Sigmoid colon (tissue), 4 donors: ENCODE measurements at regions not wholly inside any gene's neighbourhood (a gene's known extent, or its start where the extent isn't known, plus 50 kb on each side); places are given as distances from the start of the nearest gene placed in this dataset.

ENCODE experiments used
- EP300 ChIP-seq, 4 donors: sonication (generic); formaldehyde crosslinking; IDR thresholded peaks; one replicate each; pipeline ENCODE4 v1.6.1; 2017; ENCODE audit warnings: antibody characterized with exemption in 4 of 4
- TF ChIP-seq, protein P1 (sequence below), 4 experiments: fragments of 450-650 bp in 3 of 4; fragments of 200-600 bp in 1 of 4; IDR thresholded peaks; one replicate each; pipeline ENCODE4 v1.5.1; 2016 to 2019; ENCODE audit warnings: antibody characterized with exemption in 4 of 4, mild to moderate bottlenecking in 3 of 4, moderate library complexity in 2 of 4

DNA sequence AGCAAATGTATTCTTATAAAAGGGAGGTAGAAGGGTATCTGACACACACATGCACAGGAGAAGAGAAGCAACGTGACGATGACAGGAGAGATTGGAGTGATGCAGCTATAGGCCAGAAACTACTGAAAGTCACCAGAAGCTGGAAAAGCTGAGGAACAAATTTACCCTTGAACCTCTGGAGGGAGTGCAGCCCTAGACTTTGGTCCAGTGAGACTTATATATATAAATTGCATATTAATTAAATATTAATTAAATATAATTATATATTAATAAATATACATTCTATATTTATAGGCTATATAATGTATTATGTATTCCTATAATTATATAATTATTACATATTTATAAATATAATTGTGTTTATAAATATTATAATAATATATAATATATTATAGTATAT, 96.5 kb upstream of the LMCD1 start:
- TF ChIP-seq, protein P1, sequence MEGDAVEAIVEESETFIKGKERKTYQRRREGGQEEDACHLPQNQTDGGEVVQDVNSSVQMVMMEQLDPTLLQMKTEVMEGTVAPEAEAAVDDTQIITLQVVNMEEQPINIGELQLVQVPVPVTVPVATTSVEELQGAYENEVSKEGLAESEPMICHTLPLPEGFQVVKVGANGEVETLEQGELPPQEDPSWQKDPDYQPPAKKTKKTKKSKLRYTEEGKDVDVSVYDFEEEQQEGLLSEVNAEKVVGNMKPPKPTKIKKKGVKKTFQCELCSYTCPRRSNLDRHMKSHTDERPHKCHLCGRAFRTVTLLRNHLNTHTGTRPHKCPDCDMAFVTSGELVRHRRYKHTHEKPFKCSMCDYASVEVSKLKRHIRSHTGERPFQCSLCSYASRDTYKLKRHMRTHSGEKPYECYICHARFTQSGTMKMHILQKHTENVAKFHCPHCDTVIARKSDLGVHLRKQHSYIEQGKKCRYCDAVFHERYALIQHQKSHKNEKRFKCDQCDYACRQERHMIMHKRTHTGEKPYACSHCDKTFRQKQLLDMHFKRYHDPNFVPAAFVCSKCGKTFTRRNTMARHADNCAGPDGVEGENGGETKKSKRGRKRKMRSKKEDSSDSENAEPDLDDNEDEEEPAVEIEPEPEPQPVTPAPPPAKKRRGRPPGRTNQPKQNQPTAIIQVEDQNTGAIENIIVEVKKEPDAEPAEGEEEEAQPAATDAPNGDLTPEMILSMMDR (IDR thresholded peaks at IDR 0.05): no peak
- TF ChIP-seq EP300 (IDR thresholded peaks at IDR 0.05): no peak
